ENCODE measurements at regions not wholly inside any gene's neighbourhood (a gene's known extent, or its start where the extent isn't known, plus 50 kb on each side); places are given as distances from the start of the nearest gene placed in this dataset.

GRCh38 chr18:39834636-39835035 lies 2120.4 kb upstream of the PIK3C3 start:
- no peak for DNase-seq

GRCh38 chr18:39825485-39826150 lies 2129.4 kb upstream of the PIK3C3 start:
- DNase-seq: no peak

GRCh38 chr18:39806525-39806924 lies 2148.5 kb upstream of the PIK3C3 start:
- no peak for DNase-seq

- DNase-seq: no peak
These were observed 2149.8 kb upstream of the PIK3C3 start for GRCh38 chr18:39805218-39805617.

- DNase-seq: no peak
These were observed 2152.3 kb upstream of the PIK3C3 start for GRCh38 chr18:39802648-39803229.

- no peak for DNase-seq
These were observed 2153.2 kb upstream of the PIK3C3 start for GRCh38 chr18:39801848-39802247.

GRCh38 chr18:39801010-39801409 lies 2154.0 kb upstream of the PIK3C3 start:
- DNase-seq: no peak

- no peak for DNase-seq
These were observed 2156.0 kb upstream of the PIK3C3 start for GRCh38 chr18:39799006-39799405.

- no peak for DNase-seq
These were observed 2158.6 kb upstream of the PIK3C3 start for GRCh38 chr18:39796393-39796792.

- DNase-seq: no peak
These were observed 2159.7 kb upstream of the PIK3C3 start for GRCh38 chr18:39795350-39795749.

- DNase-seq: no peak
These were observed 2161.4 kb upstream of the PIK3C3 start for GRCh38 chr18:39793609-39794008.

- no peak for DNase-seq
These were observed 2166.7 kb upstream of the PIK3C3 start for GRCh38 chr18:39788383-39788782.

- no peak for DNase-seq
These were observed 2168.6 kb upstream of the PIK3C3 start for GRCh38 chr18:39786477-39786876.

GRCh38 chr18:39784541-39784940 lies 2170.5 kb upstream of the PIK3C3 start:
- DNase-seq: no peak

- DNase-seq: no peak
These were observed 2173.5 kb upstream of the PIK3C3 start for GRCh38 chr18:39781565-39781964.

- no peak for DNase-seq
These were observed 2174.3 kb upstream of the PIK3C3 start for GRCh38 chr18:39780774-39781173.

- no peak for DNase-seq
These were observed 2175.1 kb upstream of the PIK3C3 start for GRCh38 chr18:39779926-39780325.

GRCh38 chr18:39776766-39777165 lies 2178.3 kb upstream of the PIK3C3 start:
- DNase-seq: no peak

- no peak for DNase-seq
These were observed 2180.0 kb upstream of the PIK3C3 start for GRCh38 chr18:39774957-39775598.

- no peak for DNase-seq
These were observed 2181.4 kb upstream of the PIK3C3 start for GRCh38 chr18:39773646-39774045.

GRCh38 chr18:39772155-39772919 lies 2182.7 kb upstream of the PIK3C3 start:
- no peak for DNase-seq

- DNase-seq: no peak
These were observed 2184.6 kb upstream of the PIK3C3 start for GRCh38 chr18:39770399-39770798.

GRCh38 chr18:39764873-39765272 lies 2190.2 kb upstream of the PIK3C3 start:
- no peak for DNase-seq

- DNase-seq: no peak
These were observed 2193.8 kb upstream of the PIK3C3 start for GRCh38 chr18:39761273-39761672.
